ENCODE measurements at regions not wholly inside any gene's neighbourhood (a gene's known extent, or its start where the extent isn't known, plus 50 kb on each side); places are given as distances from the start of the nearest gene placed in this dataset.

GRCh38 chr5:98168871-98169270, 604.6 kb upstream of the RGMB start:
- no peaks in the 10 kb centered on the region for H3K4me1 ChIP-seq (replicated peaks in 1 of 4; ENCODE audit: control insufficient read depth in 3 of 4, insufficient read depth in 4 of 4, low read length in 3 of 4)
- FAIRE-seq (no peak), DNase-seq (ENCODE audit: low read depth in 1 of 2, low spot score in 2 of 2) (no peak)
- H2BK20ac ChIP-seq (ENCODE audit: low read length), result no peak overlapping the region
- ChIA-PET CTCF (ENCODE audit: partially characterized antibody) (interaction anchor here (1.1 kb wide), 1 partner anchor 14 kb away, joined by 3 read pairs; no protein-coding TSS in a partner anchor), POLR2A (ENCODE audit: partially characterized antibody) (interaction anchor here (0.5 kb wide), 1 partner anchor 73 kb away, joined by 3 read pairs; no protein-coding TSS in a partner anchor)
- no peaks in the 10 kb centered on the region for H3K79me2 ChIP-seq (ENCODE audit: control insufficient read depth in 1 of 2, insufficient read depth in 2 of 2, low read length in 2 of 2)
- no peaks in the 10 kb centered on the region for H3K23me2 ChIP-seq (ENCODE audit: low read depth, low read length)
- no peak overlapping the region for H3K27ac ChIP-seq (ENCODE audit: low read depth, low read length)
- H2AK5ac ChIP-seq (ENCODE audit: low read depth, low read length), result no peak overlapping the region
- no peak overlapping the region for H3K14ac ChIP-seq (ENCODE audit: insufficient read length)
- no peaks in the 10 kb centered on the region for H4K20me1 ChIP-seq (replicated peaks in 1 of 2; ENCODE audit: control insufficient read depth in 1 of 2, insufficient read depth in 2 of 2, low read length in 2 of 2)
- no peak overlapping the region for H2BK120ac ChIP-seq (replicated peaks; ENCODE audit: low read depth, low read length)
- H3K4ac ChIP-seq (replicated peaks; ENCODE audit: insufficient read length, low read depth, low read length), result no peak overlapping the region
- no peak overlapping the region for H2BK5ac ChIP-seq (ENCODE audit: low read depth, low read length)
- H2BK12ac ChIP-seq (ENCODE audit: low read depth, low read length), result no peak overlapping the region
- H2BK15ac ChIP-seq (ENCODE audit: low read length), result no peak overlapping the region
- no peak overlapping the region for H3K18ac ChIP-seq (ENCODE audit: extremely low read depth, low read length)
- no peak overlapping the region for H3K4me2 ChIP-seq (ENCODE audit: insufficient read depth in 1 of 2, low read depth in 2 of 2, low read length in 2 of 2)
- H4K5ac ChIP-seq (ENCODE audit: insufficient read length, low read depth, low read length), result no peak overlapping the region
- no peak overlapping the region for H3K23ac ChIP-seq (ENCODE audit: insufficient read length)
- no peak overlapping the region for H3K9ac ChIP-seq (replicated peaks in 1 of 4; ENCODE audit: extremely low read depth in 1 of 4, low read depth in 3 of 4, low read length in 3 of 4)
- no peak overlapping the region for H3K56ac ChIP-seq (replicated peaks; ENCODE audit: insufficient read length, low read depth, low read length)
- no peaks in the 10 kb centered on the region for H3K79me1 ChIP-seq (ENCODE audit: low read depth, low read length)
- no peak overlapping the region for H4K91ac ChIP-seq (replicated peaks; ENCODE audit: insufficient read length, low read length)
- H2AFZ ChIP-seq (ENCODE audit: low read length), result no peak overlapping the region
- H3K36me3 ChIP-seq (ENCODE audit: control insufficient read depth in 2 of 4, insufficient read depth in 4 of 4, low read length in 3 of 4), result no peaks in the 10 kb centered on the region
- no peaks in the 10 kb centered on the region for H3K27me3 ChIP-seq (replicated peaks in 1 of 4; ENCODE audit: control insufficient read depth in 3 of 4, extremely low read depth in 1 of 4, insufficient read depth in 3 of 4, low read length in 3 of 4)
- H3K4me3 ChIP-seq (ENCODE audit: extremely low read depth in 1 of 4, insufficient read depth in 2 of 4, low read depth in 3 of 4, low read length in 4 of 4), result no peak overlapping the region
- H4K8ac ChIP-seq (ENCODE audit: extremely low read depth, insufficient read depth, low read length), result no peak overlapping the region
- 98% methylated on average over 2 of the region's 2 CpGs; no CpG with 5 or more reads in 1 of the 2 experiments for WGBS, 2 experiments (ENCODE audit: extremely low coverage in 1 of 2, insufficient coverage in 1 of 2, insufficient read length in 1 of 2, insufficient replicate concordance in 2 of 2, low coverage in 1 of 2, low lambda C conversion rate in 2 of 2, missing lambda C conversion rate in 1 of 2)
- no peak for TF ChIP-seq PHF8 (conservative IDR thresholded peaks at IDR 0.05; ENCODE audit: low read depth, low read length)
- no peak for TF ChIP-seq TBP (IDR thresholded peaks at IDR 0.05; ENCODE audit: low read depth, low read length)
- TF ChIP-seq, protein P1, sequence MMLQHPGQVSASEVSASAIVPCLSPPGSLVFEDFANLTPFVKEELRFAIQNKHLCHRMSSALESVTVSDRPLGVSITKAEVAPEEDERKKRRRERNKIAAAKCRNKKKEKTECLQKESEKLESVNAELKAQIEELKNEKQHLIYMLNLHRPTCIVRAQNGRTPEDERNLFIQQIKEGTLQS (IDR thresholded peaks at IDR 0.05; ENCODE audit: insufficient read depth, low read depth, low read length), result no peak
- H3K9me3 ChIP-seq (ENCODE audit: insufficient read depth in 2 of 2, low read depth in 1 of 2, low read length in 1 of 2), result no peaks in the 10 kb centered on the region

Data from H1 (cell line).